A549 (cell line): ENCODE measurements at regions not wholly inside any gene's neighbourhood (a gene's known extent, or its start where the extent isn't known, plus 50 kb on each side); places are given as distances from the start of the nearest gene placed in this dataset.
A peak's percentile ranks its signal among the peaks of the same experiment; 100 is the strongest.

Experiments used
- ATAC-seq, 2 experiments: fragments of 200-7000 bp in 1 of 2; fragments of >200 bp in 1 of 2; cut with Nextera tagmentation in 1 of 2; cut with Tn5 transposase in 1 of 2; 3 replicates each; pipeline versions ENCODE4 v1.8.0 to v1.9.1; 2018 to 2020; ENCODE audit warnings: mild to moderate bottlenecking in 1 of 2, moderate library complexity in 1 of 2
- CTCF ChIA-PET: fragments of 300-600 bp; sonication (Branson Sonifier 250); formaldehyde crosslinking; extraction: SDS; loops from one replicate; lab custom pipeline; 2021; ENCODE audit warnings: antibody characterized with exemption, inconsistent platforms; lab: Yijun Ruan, JAX
- POLR2A ChIA-PET: fragments of 350-600 bp; formaldehyde crosslinking; extraction: SDS; loops from one replicate; lab custom pipeline; 2021; ENCODE audit warnings: antibody characterized with exemption, inconsistent platforms; lab: Yijun Ruan, JAX
- DNase-seq, 2 experiments: peaks; one replicate each; pipeline versions ENCODE4 v3.0.0 to v3.0.0-alpha.2; 2011 to 2016; ENCODE audit warnings: low read depth in 1 of 2, low spot score in 1 of 2
- FAIRE-seq: peaks from 2 replicates; lab custom pipeline; 2011; peaks lifted over from hg19 to GRCh38; lab: Jason Lieb, UNC
- H3K27ac ChIP-seq, 2 experiments: fragments of >200 bp; sonication (Bioruptor Twin); formaldehyde crosslinking; 3 replicates each; pipeline ENCODE4 v1.5.1; 2016 to 2017
- H3K4me1 ChIP-seq: fragments of >200 bp; sonication (Bioruptor Twin); formaldehyde crosslinking; 3 replicates; pipeline ENCODE4 v1.6.1; 2016
- H3K4me2 ChIP-seq: fragments of >200 bp; sonication (Bioruptor Twin); formaldehyde crosslinking; 3 replicates; pipeline ENCODE4 v1.6.1; 2016
- H3K4me3 ChIP-seq: fragments of >200 bp; sonication (Bioruptor Twin); formaldehyde crosslinking; 3 replicates; pipeline ENCODE4 v1.5.1; 2016
- H3K9me3 ChIP-seq: fragments of >200 bp; sonication (Bioruptor Twin); formaldehyde crosslinking; 3 replicates; pipeline ENCODE4 v1.6.1; 2016
- BHLHE40 ChIP-seq: IDR thresholded peaks from 2 replicates; pipeline ENCODE4 v1.6.1; 2012; ENCODE audit warnings: low read depth, low read length, inconsistent platforms
- CBX2 ChIP-seq: fragments of 200-600 bp; sonication (generic); IDR thresholded peaks from 2 replicates; pipeline ENCODE4 v1.6.1; 2016; ENCODE audit warnings: low read depth, mild to moderate bottlenecking, borderline replicate concordance
- CEBPB ChIP-seq, 2 experiments: fragments of >200 bp in 1 of 2; sonication (Bioruptor Twin) in 1 of 2; formaldehyde crosslinking in 1 of 2; IDR thresholded peaks; 2 replicates each; pipeline ENCODE4 v1.6.1; 2012 to 2016
- CHD2 ChIP-seq: fragments of 150-350 bp; IDR thresholded peaks from 2 replicates; pipeline ENCODE4 v1.6.1; 2014; ENCODE audit warnings: low read length; ENCODE audit not compliant: partially characterized antibody
- FOSB ChIP-seq: fragments of 250-450 bp; sonication (Bioruptor Pico); IDR thresholded peaks from 2 replicates; pipeline ENCODE4 v1.5.0; 2020; ENCODE audit warnings: mild to moderate bottlenecking, moderate library complexity
- FOSL2 ChIP-seq, 2 experiments: fragments of 450-650 bp in 1 of 2; fragments of >200 bp in 1 of 2; sonication (Bioruptor Twin) in 1 of 2; formaldehyde crosslinking; IDR thresholded peaks; 2 replicates each; pipeline versions ENCODE4 v1.5.0 to v1.6.1; 2016 to 2020; ENCODE audit warnings: mild to moderate bottlenecking in 1 of 2, moderate library complexity in 1 of 2
- GATA3 ChIP-seq: IDR thresholded peaks from 2 replicates; pipeline ENCODE4 v1.6.1; 2012; ENCODE audit warnings: borderline replicate concordance
- HMGXB4 ChIP-seq: fragments of 250-450 bp; sonication (Bioruptor Pico); IDR thresholded peaks from 2 replicates; pipeline ENCODE4 v1.5.0; 2021; ENCODE audit warnings: mild to moderate bottlenecking, moderate library complexity, borderline replicate concordance
- HOXA7 ChIP-seq: fragments of 250-450 bp; sonication (Bioruptor Pico); IDR thresholded peaks from 2 replicates; pipeline ENCODE4 v1.5.0; 2020; ENCODE audit warnings: mild to moderate bottlenecking, moderate library complexity
- HOXB13 ChIP-seq: fragments of 250-450 bp; sonication (Bioruptor Pico); IDR thresholded peaks from 2 replicates; pipeline ENCODE4 v1.5.0; 2020; ENCODE audit warnings: low read depth, mild to moderate bottlenecking, moderate library complexity
- JUN ChIP-seq, 2 experiments: fragments of >200 bp; sonication (Bioruptor Twin); formaldehyde crosslinking; IDR thresholded peaks; 2 replicates in 1 of 2; 3 replicates in 1 of 2; pipeline ENCODE4 v1.6.1; 2016 to 2017
- JUNB ChIP-seq: fragments of >200 bp; sonication (Bioruptor Twin); formaldehyde crosslinking; IDR thresholded peaks from 2 replicates; pipeline ENCODE4 v1.6.1; 2016
- KDM1A ChIP-seq: fragments of 200-600 bp; sonication (generic); IDR thresholded peaks from 2 replicates; pipeline ENCODE4 v1.6.1; 2016; ENCODE audit warnings: low read depth, mild to moderate bottlenecking
- KDM5A ChIP-seq: fragments of 200-600 bp; sonication (generic); IDR thresholded peaks from 2 replicates; pipeline ENCODE4 v1.6.1; 2016; ENCODE audit warnings: antibody characterized with exemption, mild to moderate bottlenecking
- MAFK ChIP-seq: fragments of 450-650 bp; IDR thresholded peaks from 2 replicates; pipeline ENCODE4 v1.6.1; 2014; ENCODE audit not compliant: partially characterized antibody
- MAZ ChIP-seq: fragments of 150-350 bp; IDR thresholded peaks from 2 replicates; pipeline ENCODE4 v1.6.1; 2014; ENCODE audit warnings: antibody characterized with exemption, low read depth, low read length, borderline replicate concordance
- MYC ChIP-seq: IDR thresholded peaks from 2 replicates; pipeline ENCODE4 v1.6.1; 2012; ENCODE audit warnings: mild to moderate bottlenecking, inconsistent platforms, low read length, improper control_type of control experiment, borderline replicate concordance
- NFE2L2 ChIP-seq: fragments of 150-350 bp; conservative IDR thresholded peaks from 2 replicates; pipeline ENCODE4 v1.6.1; 2014; ENCODE audit warnings: low read length
- PHF8 ChIP-seq: fragments of 200-600 bp; sonication (generic); IDR thresholded peaks from 2 replicates; pipeline ENCODE4 v1.6.1; 2016; ENCODE audit warnings: low read depth, mild to moderate bottlenecking, antibody characterized with exemption, moderate library complexity, borderline replicate concordance
- POLR2A ChIP-seq: IDR thresholded peaks from 2 replicates; pipeline ENCODE4 v1.6.1; 2012; ENCODE audit warnings: mild to moderate bottlenecking, low read length
- RARB ChIP-seq: fragments of 250-450 bp; sonication (Bioruptor Pico); IDR thresholded peaks from 2 replicates; pipeline ENCODE4 v1.8.0; 2021; ENCODE audit warnings: mild to moderate bottlenecking, moderate library complexity
- RCOR1 ChIP-seq: fragments of 150-350 bp; IDR thresholded peaks from 2 replicates; pipeline ENCODE4 v1.6.1; 2014; ENCODE audit warnings: antibody characterized with exemption, low read length, low read depth
- RNF2 ChIP-seq: fragments of 200-600 bp; sonication (generic); IDR thresholded peaks from 2 replicates; pipeline ENCODE4 v1.6.1; 2016; ENCODE audit warnings: low read depth, mild to moderate bottlenecking, antibody characterized with exemption, moderate library complexity, borderline replicate concordance
- SMC3 ChIP-seq: fragments of >200 bp; sonication (Bioruptor Twin); formaldehyde crosslinking; IDR thresholded peaks from 3 replicates; pipeline ENCODE4 v1.6.1; 2018; ENCODE audit warnings: inconsistent platforms
- SREBF2 ChIP-seq: fragments of 450-650 bp; IDR thresholded peaks from 2 replicates; pipeline ENCODE4 v1.6.1; 2014; ENCODE audit warnings: mild to moderate bottlenecking, moderate library complexity
- ZC3H11A ChIP-seq: fragments of 450-650 bp; IDR thresholded peaks from 2 replicates; pipeline ENCODE4 v1.6.1; 2014; ENCODE audit warnings: antibody characterized with exemption, mild to moderate bottlenecking
- ZSCAN20 ChIP-seq: fragments of 250-450 bp; sonication (Bioruptor Pico); IDR thresholded peaks from 2 replicates; pipeline ENCODE4 v1.8.0; 2022; ENCODE audit warnings: mild to moderate bottlenecking, moderate library complexity
- WGBS: methylation state at CpG from one replicate; pipeline ENCODE4 v1.1.6; 2017; ENCODE audit errors: missing lambda C conversion rate; 5-methylcytosine and 5-hydroxymethylcytosine counted together
- TF ChIP-seq, protein P1 (sequence below): IDR thresholded peaks from 2 replicates; pipeline ENCODE4 v1.6.1; 2012

GRCh38 chr4:173761938-173762337, 231.9 kb upstream of the HAND2 start:
- H3K27ac ChIP-seq: no peak overlapping the region
- H3K4me2 ChIP-seq: no peak overlapping the region
- ATAC-seq: no peak
- CTCF ChIA-PET: interaction anchor here (0.7 kb wide), 1 partner anchor 15 kb away, joined by 3 read pairs; no protein-coding TSS in a partner anchor
- DNase-seq: no peak
- H3K4me1 ChIP-seq: no peaks in the 10 kb centered on the region
- FAIRE-seq: no peak
- no peaks in the 10 kb centered on the region for H3K9me3 ChIP-seq
- no peak overlapping the region for H3K4me3 ChIP-seq
- POLR2A ChIA-PET: no interaction called here
- TF ChIP-seq NFE2L2 (no peak), ZSCAN20 (CRISPR knock-in tag) (no peak), FOSL2 (IDR thresholded peaks at IDR 0.05) (no peak), FOSL2 (CRISPR knock-in tag; IDR thresholded peaks at IDR 0.05) (no peak), MYC (no peak), JUN (IDR thresholded peaks at IDR 0.05) (no peak), SMC3 (no peak), MAFK (no peak), CBX2 (no peak), MAZ (no peak), GATA3 (no peak), JUNB (no peak), CEBPB (IDR thresholded peaks at IDR 0.05) (no peak), ZC3H11A (no peak), RNF2 (no peak), HMGXB4 (CRISPR knock-in tag) (no peak), RCOR1 (no peak)
- 49% methylated on average over 5 of the region's 5 CpGs for WGBS

GRCh38 chr4:173761236-173761635, 231.2 kb upstream of the HAND2 start:
- H3K27ac ChIP-seq: no peak overlapping the region
- TF ChIP-seq HOXB13 (CRISPR knock-in tag) (no peak), FOSB (no peak), PHF8 (no peak), BHLHE40 (no peak), MYC (no peak), HOXA7 (CRISPR knock-in tag) (no peak), JUNB (no peak), SREBF2 (no peak), MAFK (no peak), CHD2 (no peak), KDM5A (no peak), RARB (CRISPR knock-in tag) (no peak)
- TF ChIP-seq, protein P1, sequence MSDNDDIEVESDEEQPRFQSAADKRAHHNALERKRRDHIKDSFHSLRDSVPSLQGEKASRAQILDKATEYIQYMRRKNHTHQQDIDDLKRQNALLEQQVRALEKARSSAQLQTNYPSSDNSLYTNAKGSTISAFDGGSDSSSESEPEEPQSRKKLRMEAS: no peak
- ATAC-seq (no peak), FAIRE-seq (no peak), DNase-seq (no peak)
- 75% methylated on average over 5 of the region's 5 CpGs for WGBS
- no peaks in the 10 kb centered on the region for H3K9me3 ChIP-seq
- POLR2A ChIA-PET: no interaction called here
- no peak overlapping the region for H3K4me2 ChIP-seq
- no peaks in the 10 kb centered on the region for H3K4me1 ChIP-seq
- CTCF ChIA-PET: no interaction called here
- H3K4me3 ChIP-seq: no peak overlapping the region

GRCh38 chr4:173758132-173758531, 228.1 kb upstream of the HAND2 start:
- FAIRE-seq (no peak), ATAC-seq (no peak), DNase-seq (no peak)
- no peak overlapping the region for H3K4me2 ChIP-seq
- ChIA-PET POLR2A (no interaction called here), CTCF (no interaction called here)
- no peak overlapping the region for H3K4me3 ChIP-seq
- TF ChIP-seq MAFK: peak; percentile 40
- no peak for TF ChIP-seq POLR2A
- TF ChIP-seq FOSL2 (IDR thresholded peaks at IDR 0.05): no peak
- TF ChIP-seq FOSL2 (CRISPR knock-in tag; IDR thresholded peaks at IDR 0.05): no peak
- TF ChIP-seq KDM1A: no peak
- WGBS: 0% methylated on average over 1 of the region's 1 CpG
- H3K9me3 ChIP-seq: no peaks in the 10 kb centered on the region
- no peak overlapping the region for H3K27ac ChIP-seq
- H3K4me1 ChIP-seq: no peaks in the 10 kb centered on the region
